Psoas muscle (tissue), 7 donors: ENCODE measurements at regions not wholly inside any gene's neighbourhood (a gene's known extent, or its start where the extent isn't known, plus 50 kb on each side); places are given as distances from the start of the nearest gene placed in this dataset.

Experiments used
- ATAC-seq, 4 donors: fragments of 200-7000 bp; cut with Tn5 transposase; one replicate each; pipeline ENCODE4 v1.9.1; 2020; ENCODE audit warnings: moderate library complexity in 3 of 4, mild to moderate bottlenecking in 2 of 4
- DNase-seq, 2 donors: peaks; one replicate each; pipeline ENCODE4 v3.0.0-alpha.2; 2020
- H3K27ac ChIP-seq: fragments of 200-600 bp; one replicate; pipeline ENCODE4 v1.8.0; 2022
- H3K27me3 ChIP-seq, 3 donors: fragments of 200-600 bp in 1 of 3; one replicate each; pipeline versions ENCODE4 v1.6.1 to v1.8.0; 2013 to 2022; ENCODE audit warnings: low read length in 2 of 3, mild to moderate bottlenecking in 2 of 3, moderate library complexity in 1 of 3; ENCODE audit not compliant: insufficient read depth in 3 of 3
- H3K36me3 ChIP-seq, 2 donors: fragments of 200-600 bp in 1 of 2; one replicate each; pipeline versions ENCODE4 v1.6.1 to v1.8.0; 2013 to 2022; ENCODE audit warnings: low read depth in 1 of 2, mild to moderate bottlenecking in 1 of 2, moderate library complexity in 1 of 2; ENCODE audit not compliant: insufficient read depth in 1 of 2
- H3K4me1 ChIP-seq: fragments of 200-600 bp; one replicate; pipeline ENCODE4 v1.8.0; 2022
- H3K4me3 ChIP-seq: fragments of 200-600 bp; one replicate; pipeline ENCODE4 v1.8.0; 2022; ENCODE audit warnings: mild to moderate bottlenecking
- H3K9me3 ChIP-seq: fragments of 200-600 bp; one replicate; pipeline ENCODE4 v1.8.0; 2022
- WGBS, 3 donors: extraction: QIAGEN DNeasy Blood & Tissue Kit; methylation state at CpG; one replicate each; pipeline versions ENCODE4 v1.1.6 to v1.1.7; 2013; 5-methylcytosine and 5-hydroxymethylcytosine counted together
- intact Hi-C, 2 donors: fragments of 100-400 bp; cut with DNase I; formaldehyde crosslinking; loops; one replicate each; pipeline versions ENCODE4 v1.11.0 to v1.14.2; 2022
- TF ChIP-seq, protein P1 (sequence below): fragments of 200-600 bp; IDR thresholded peaks from one replicate; pipeline ENCODE4 v1.8.0; 2022; ENCODE audit warnings: antibody characterized with exemption
- donor health status: healthy with polysubstance abuse.
- donor health status: DM: no; HTN: no; CAD: no; lungs with moderate emphysema.
- donor health status: Bipolar disorder and iron deficiency.
- donor health status: healthy.
- donor health status: DM: yes; HTN: yes; CAD: no.
- donor health status: DM: no; HTN: no; CAD: no.
- donor health status: DM: yes; HTN: yes; CAD: no.

DNA sequence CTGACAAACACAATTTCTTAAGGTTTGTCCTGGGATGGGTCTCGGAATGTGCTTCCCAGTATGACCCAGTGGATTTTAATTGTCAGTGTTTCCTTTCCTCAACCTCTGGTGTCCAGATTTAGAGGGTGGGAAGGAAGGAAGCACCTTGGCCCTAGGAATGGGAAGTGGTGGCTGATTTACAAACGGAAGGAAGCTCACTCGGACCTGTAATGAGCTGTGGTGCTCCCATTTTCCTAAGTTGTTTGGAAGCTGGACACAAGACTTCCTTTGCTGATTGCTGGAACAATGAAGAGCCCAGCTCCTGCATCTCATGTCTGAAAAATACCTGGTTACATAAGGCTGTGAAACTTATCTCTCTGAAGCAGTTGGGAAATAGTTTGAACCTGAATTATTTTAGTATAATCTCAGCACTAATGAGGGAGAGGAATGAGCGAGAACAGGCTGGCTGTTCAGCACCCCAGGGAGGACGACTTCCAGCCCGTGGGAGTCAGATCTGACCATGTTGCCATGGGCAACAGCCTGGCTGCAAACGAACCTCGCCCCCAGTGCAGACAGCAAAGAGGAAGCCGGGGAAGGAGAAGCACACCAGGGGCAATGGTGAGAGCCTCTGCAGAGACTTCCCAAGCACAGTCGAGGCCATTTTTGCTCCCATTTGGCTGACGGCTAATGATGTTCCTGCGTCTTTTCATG lies 74.4 kb upstream of the ASB18 start:
- Histone ChIP-seq H3K27me3 (no peaks in the 10 kb centered on the region), H3K9me3 (no peaks in the 10 kb centered on the region), H3K4me3 (no peak overlapping the region), H3K4me1 (no peaks in the 10 kb centered on the region), H3K27ac (no peak overlapping the region), H3K36me3 (no peaks in the 10 kb centered on the region)
- intact Hi-C loops = no loop called here
- DNase-seq (no peak), ATAC-seq (no peak)
- TF ChIP-seq, protein P1, sequence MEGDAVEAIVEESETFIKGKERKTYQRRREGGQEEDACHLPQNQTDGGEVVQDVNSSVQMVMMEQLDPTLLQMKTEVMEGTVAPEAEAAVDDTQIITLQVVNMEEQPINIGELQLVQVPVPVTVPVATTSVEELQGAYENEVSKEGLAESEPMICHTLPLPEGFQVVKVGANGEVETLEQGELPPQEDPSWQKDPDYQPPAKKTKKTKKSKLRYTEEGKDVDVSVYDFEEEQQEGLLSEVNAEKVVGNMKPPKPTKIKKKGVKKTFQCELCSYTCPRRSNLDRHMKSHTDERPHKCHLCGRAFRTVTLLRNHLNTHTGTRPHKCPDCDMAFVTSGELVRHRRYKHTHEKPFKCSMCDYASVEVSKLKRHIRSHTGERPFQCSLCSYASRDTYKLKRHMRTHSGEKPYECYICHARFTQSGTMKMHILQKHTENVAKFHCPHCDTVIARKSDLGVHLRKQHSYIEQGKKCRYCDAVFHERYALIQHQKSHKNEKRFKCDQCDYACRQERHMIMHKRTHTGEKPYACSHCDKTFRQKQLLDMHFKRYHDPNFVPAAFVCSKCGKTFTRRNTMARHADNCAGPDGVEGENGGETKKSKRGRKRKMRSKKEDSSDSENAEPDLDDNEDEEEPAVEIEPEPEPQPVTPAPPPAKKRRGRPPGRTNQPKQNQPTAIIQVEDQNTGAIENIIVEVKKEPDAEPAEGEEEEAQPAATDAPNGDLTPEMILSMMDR = no peak
- WGBS, 3 donors = 32 to 38% (median 37%) methylated on average over 12 of the region's 12 CpGs

- intact Hi-C loops = no loop called here
- ATAC-seq (no peak), DNase-seq (no peak)
- no peaks in the 10 kb centered on the region for H3K27me3 ChIP-seq
- no peaks in the 10 kb centered on the region for H3K36me3 ChIP-seq
- no peak overlapping the region for H3K27ac ChIP-seq
- H3K4me3 ChIP-seq = no peak overlapping the region
- H3K4me1 ChIP-seq = no peaks in the 10 kb centered on the region
- H3K9me3 ChIP-seq = no peaks in the 10 kb centered on the region
- WGBS, 3 donors = 93 to 97% (median 95%) methylated on average over 6 of the region's 6 CpGs
- TF ChIP-seq, protein P1 = no peak
These were observed 76.0 kb upstream of the ASB18 start for GRCh38 chr2:236340251-236340650.

DNA sequence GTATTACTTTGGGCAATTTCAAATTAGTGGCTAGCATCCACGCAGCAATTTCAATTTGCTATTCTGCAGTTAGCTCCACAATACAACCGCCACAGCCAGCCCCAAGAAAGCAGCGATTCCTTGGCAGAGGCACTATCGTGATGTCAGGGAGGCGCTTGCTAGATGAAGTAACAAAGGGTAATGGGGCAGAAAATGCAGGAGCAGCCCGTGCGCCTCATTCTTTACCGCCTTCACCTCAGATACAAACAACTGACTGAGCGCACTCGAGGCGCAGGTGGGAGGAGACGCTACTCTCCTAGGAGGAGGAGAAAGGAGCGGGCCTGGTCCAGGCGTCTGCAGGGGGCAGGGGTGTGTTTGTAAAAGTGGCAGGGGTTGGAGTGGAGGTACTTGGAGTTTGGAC lies 76.9 kb upstream of the ASB18 start:
- Histone ChIP-seq H3K4me3 (no peak overlapping the region), H3K27me3 (no peaks in the 10 kb centered on the region), H3K9me3 (no peaks in the 10 kb centered on the region), H3K27ac (no peak overlapping the region), H3K36me3 (no peaks in the 10 kb centered on the region), H3K4me1 (no peaks in the 10 kb centered on the region)
- DNase-seq = no peak
- intact Hi-C loops = no loop called here
- TF ChIP-seq, protein P1 = no peak
- no peak for ATAC-seq
- WGBS, 3 donors = 91 to 97% (median 96%) methylated on average over 14 of the region's 14 CpGs

- no peaks in the 10 kb centered on the region for H3K4me1 ChIP-seq
- intact Hi-C loops = no loop called here
- H3K9me3 ChIP-seq = no peaks in the 10 kb centered on the region
- H3K27ac ChIP-seq = no peak overlapping the region
- H3K4me3 ChIP-seq = no peak overlapping the region
- 72 to 82% (median 73%) methylated on average over 14 of the region's 14 CpGs for WGBS, 3 donors
- TF ChIP-seq, protein P1 = no peak
- DNase-seq (no peak), ATAC-seq (no peak)
- no peaks in the 10 kb centered on the region for H3K27me3 ChIP-seq
- H3K36me3 ChIP-seq = no peaks in the 10 kb centered on the region
These were observed 77.5 kb upstream of the ASB18 start for GRCh38 chr2:236341721-236342120.

- Histone ChIP-seq H3K9me3 (no peaks in the 10 kb centered on the region), H3K36me3 (no peaks in the 10 kb centered on the region), H3K27ac (no peak overlapping the region), H3K27me3 (no peaks in the 10 kb centered on the region), H3K4me1 (no peaks in the 10 kb centered on the region), H3K4me3 (no peak overlapping the region)
- TF ChIP-seq, protein P1 = no peak
- 87 to 92% (median 88%) methylated on average over 10 of the region's 10 CpGs for WGBS, 3 donors
- DNase-seq (no peak), ATAC-seq (no peak)
- intact Hi-C loops = no loop called here
These were observed 78.3 kb upstream of the ASB18 start for GRCh38 chr2:236342507-236342906.
